HG02981 (cell line): ENCODE measurements at regions not wholly inside any gene's neighbourhood (a gene's known extent, or its start where the extent isn't known, plus 50 kb on each side); places are given as distances from the start of the nearest gene placed in this dataset.
"Not testable (repeated sequence)": the region's sequence is repeated elsewhere in the genome, so short reads cannot be mapped to it uniquely, and the experiment has no call there.

Source experiments
- ATAC-seq: cut with Tn5 transposase; IDR thresholded peaks from one replicate; pipeline ENCODE4 v1.9.1; 2021; ENCODE audit warnings: mild to moderate bottlenecking, moderate library complexity; ENCODE audit not compliant: unreplicated experiment

DNA sequence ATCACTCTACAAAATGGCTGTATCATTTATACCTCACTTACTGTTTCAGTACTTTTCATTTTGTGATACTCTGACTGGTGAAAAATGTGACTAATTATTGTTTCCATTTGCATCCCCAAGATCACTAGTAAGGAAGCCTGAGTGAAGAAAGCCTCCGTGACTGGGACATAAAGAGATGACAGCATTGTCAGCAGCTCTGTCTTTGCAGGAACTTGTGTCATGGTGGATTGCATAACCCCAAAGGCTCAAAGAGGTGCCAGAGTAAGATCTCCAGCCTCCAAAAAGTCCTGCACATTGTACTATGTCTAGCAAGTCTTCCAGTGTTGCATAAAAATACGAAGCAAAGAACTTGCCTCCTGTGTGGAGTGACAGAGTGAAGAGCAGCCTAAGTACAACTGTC, 187.5 kb upstream of the CRIM1 start:
- no peak for ATAC-seq

DNA sequence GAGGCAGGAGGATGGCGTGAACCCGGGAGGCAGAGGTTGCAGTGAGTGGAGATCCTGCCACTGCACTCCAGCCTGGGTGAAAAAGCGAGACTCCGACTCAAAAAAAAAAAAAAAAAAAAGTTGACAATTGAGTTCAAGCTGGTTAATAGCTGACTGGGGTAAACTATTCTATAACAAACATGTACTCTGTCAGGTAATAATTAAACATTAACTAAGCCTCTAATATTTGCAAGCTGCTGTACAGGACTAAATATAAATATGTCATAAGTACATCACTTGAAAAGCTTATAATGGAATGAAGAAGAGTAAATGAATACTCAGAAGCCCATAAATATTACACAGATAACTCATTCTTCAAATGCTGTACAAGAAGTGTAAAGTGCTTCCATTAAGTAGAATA, 190.4 kb upstream of the CRIM1 start:
- ATAC-seq = peak; percentile 66

DNA sequence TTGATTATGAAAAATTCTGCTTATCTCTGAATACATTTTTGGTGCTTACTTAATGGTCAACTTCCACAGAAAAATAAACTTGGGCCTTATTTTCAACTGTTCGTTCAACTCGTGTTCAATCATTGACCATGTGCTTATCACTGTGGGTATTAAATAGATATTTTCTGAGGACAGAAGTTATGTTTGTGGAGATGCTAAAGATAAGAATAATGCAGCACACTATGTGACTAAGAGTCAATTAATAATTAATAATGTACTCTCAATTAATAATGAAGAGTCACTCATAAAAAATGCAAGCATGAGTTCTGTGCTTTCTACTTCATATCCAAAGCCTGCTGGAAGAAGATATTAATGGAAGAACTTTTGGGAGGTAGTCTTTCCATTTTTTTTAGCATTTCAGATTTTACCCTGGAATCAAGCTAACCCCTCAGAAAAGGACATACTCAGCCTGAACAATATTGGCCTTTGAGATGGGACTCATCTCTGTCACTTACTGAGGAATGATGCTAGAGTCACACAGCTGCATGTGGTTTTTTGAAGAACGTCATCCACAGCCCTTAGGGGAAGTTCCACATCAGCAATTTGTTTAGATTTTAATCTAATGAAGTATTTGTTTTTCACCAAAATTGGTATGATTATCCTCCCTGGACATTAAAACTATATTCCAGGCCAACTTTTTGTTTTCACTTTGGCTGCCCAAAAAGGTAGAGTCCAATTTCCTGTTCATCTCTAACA, 191.9 kb upstream of the CRIM1 start:
- ATAC-seq = peak; percentile 75

DNA sequence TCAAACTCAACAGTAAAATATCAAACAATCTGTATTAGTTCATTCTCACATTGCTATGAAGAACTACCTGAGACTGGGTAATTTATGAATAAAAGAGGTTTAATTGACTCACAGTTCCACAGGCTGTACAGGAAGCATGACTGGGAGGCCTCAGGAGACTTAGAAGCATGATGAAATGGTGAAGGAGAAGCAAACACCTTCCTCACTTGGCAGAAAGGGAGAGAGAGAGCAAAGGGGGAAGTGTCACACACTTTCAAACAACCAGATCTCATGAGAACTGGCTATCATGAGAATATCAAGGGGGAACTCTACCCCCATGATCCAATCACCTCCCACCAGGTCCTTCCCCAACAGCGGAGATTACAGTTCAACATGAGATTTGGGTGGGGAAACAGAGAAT, 198.5 kb upstream of the CRIM1 start:
- not testable (repeated sequence) for ATAC-seq

DNA sequence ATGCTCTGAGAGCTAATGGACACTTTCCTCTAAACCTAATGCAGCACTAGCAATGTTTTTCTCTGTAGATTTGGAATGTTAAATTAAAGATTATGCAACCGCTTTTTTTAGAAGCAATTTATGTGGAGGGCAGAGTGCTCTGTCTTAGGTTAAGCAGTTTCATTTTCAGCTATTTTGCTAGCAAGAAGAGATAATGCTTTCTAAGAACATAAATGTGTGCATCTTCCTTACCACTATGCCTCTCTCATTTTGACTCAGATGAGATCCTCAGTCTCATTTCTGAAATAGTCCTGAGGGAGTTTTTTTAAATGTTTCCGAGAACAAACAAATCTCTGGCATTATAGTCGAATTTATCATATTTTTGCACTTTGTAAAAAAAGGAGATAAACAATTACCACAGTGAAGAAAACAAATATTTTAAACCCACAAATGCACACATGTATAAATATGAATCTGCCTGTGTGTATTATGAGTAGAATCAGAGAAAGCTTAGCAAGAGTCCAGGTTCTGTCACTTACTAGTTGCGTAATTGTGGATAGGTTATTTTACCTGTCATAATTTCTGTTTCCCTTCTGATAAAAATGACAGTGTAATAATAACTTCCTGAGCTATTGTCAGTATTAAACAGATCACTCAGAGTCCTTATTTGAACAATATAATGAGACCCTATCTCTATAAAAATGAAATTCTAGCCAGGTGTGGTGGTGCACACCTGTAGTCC, 207.7 kb upstream of the CRIM1 start:
- peak; percentile 92 for ATAC-seq

DNA sequence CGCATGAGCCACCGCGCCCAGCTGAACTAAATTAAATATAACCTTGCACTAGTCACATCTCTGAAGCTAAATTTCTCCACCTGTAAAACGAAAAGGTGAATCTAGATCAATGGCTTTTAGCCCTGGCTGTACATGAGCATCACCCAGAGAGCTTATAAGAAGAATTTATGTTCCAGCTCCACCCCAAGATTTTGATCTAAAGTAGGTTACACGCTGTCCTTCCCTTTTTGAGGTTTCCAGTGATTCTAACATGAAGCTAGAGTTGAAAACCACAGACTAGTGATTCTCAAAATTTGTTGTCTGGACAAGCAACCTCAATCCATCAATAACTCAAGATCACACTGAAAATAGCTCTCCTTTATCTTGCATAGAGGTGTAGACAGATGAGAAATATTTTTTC, 208.8 kb upstream of the CRIM1 start:
- no peak for ATAC-seq

DNA sequence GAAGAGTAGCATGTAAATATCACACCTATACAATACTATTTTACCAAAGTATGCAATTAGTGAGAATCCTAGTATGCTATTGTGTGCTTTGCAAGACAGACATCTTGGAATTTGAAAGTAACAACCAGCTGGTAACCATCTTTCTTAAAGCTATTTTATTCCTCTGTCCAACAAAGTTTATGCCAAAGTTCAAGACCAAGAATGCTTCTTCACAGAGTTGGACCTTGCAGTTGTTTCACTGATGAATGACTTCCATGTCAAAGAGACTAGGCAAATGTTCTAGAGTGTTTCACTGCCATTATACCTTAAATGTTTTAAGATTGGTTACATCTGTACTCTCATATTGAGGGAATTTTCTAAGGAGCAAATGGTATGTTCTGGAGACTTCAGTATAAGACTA, 215.2 kb upstream of the CRIM1 start:
- ATAC-seq = no peak

DNA sequence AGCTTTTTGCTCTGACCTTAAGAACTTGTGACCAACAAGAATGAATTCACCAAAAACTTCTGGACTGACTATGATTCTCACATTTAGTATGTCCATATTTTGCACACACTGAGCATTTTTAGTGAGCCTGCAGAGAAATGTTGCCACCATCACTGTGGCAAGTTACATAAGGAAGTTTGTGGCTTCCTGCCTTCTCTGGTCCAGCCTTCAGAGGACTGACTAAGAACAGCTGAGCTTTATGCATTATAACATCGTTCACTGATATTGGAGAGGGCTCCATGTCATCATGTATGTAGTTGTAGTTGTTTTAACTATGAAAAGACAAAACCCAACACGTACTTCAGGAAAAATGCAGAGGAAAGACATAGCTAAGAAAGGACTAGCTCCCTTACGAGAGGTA, 218.0 kb upstream of the CRIM1 start:
- ATAC-seq = no peak

DNA sequence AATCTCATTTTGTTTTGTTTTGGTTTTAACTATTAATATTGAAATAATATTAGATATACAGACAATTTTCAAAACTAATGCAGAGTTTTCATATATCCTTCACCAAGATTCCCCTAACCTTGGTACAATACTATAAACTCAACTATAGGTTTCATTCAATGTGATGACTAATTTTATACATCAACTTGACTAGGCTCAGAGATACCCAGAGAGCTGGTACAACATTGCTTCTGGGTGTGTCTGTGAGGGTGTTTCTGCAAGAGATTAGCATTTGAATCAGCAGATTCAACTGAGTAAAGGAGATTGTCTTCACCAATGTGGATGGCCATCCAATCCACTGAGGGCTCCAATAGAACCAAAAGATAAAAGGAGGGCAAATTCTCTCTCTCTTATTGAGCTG, 221.3 kb upstream of the CRIM1 start:
- ATAC-seq = no peak

DNA sequence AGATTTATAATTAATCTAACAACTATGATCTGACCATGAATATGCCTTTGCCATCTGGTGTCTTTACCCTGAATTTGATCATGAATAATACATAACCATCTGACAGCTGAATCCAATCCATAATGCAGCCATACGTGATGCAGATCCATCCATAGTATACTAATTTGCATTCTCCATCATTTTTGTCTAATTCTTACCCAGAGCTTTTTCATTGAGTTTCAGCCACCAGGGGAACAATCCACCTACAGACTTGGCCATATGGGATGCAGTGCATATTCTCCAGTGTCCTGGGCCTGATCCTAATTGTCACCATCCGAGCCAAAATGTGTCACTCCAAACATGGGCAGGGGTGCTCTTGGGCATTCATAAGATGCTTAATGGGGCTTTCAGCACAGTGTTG, 227.2 kb upstream of the CRIM1 start:
- ATAC-seq = no peak

DNA sequence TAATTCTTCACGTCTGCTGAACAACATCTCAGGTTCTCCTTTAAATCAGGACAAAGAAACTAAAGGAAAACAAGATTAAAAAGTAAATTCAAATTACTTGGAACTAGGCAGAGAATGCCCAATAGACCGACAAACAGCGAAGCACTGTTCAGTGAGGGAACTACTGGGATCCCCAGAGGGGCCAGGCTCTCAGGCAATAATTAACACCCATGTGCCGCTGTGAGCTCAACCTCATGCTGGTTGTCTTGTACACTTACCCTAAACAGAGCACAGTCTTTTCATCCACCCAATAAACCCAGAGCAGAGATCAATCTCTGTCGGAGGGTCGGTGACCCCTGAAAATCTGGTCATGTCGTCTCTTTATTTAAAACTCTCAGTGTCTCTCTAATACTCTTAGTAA, 229.9 kb upstream of the CRIM1 start:
- ATAC-seq = no peak

DNA sequence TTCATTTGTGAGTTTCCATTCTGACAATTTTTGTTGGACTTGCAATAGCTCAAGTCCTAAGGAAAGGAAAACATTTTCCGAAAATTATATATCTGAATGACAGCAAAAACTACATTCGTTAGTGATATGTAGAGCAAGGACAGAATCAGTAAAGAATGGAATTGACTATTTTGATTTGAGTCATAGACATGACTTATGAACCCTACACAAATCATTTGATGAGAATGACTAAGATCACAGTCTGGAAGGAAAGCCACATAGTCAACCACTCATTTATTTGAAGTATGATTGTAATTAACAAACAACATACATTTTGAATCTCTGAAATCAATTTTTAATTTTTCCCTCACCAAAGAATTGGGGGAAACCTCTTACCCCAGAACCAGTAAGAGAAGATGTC, 231.6 kb upstream of the CRIM1 start:
- no peak for ATAC-seq

DNA sequence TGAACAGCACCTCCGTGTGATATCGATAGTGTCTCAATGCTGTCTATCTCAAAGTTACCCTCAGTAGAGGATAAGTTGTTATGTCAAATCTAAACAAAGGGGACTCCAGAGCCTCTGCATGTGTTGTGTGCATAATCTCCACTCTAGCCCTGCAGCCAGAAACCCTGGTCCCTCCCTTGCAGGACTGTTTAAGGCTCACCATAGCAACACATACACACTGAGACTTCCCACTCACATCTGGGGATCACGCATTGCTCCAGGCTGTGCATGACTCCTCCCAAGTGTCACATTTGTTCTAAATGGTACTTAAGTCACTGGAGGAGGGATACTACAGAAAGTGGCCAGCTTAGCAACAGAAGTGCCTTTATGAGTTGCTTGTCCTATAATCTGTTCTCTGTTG, 258.6 kb upstream of the CRIM1 start:
- no peak for ATAC-seq

DNA sequence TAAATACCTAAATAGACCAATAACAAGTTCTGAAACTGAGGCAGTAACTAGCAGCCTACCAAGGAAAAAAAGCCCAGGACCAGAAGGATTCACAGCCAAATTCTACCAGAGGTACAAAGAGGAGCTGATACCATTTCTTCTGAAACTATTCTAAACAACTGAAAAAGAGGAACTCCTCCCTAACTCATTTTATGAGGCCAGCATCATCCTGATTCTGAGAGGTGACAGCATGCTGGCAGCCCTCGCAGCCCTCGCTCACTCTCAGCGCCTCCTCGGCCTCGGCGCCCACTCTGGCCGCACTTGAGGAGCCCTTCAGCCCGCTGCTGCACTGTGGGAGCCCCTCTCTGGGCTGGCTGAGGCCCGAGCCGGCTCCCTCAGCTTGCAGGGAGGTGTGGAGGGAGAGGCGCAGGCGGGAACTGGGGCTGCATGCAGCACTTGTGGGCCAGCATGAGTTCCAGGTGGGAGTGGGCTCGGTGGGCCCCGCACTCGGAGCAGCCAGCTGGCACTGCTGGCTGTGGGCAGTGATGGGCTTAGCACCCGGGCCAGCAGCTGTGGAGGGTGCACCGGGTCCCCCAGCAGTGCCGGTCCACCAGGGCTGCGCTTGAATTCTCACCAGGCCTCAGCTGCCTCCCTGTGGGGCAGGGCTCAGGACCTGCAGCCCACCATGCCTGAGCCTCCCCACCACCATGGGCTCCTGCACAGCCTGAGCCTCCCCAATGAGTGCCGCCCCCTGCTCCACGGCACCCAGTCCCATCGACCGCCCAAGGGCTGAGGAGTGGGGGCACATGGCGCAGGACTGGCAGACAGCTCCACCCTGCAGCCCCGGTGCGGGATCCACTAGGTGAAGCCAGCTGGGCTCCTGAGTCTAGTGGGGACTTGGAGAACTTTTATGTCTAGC, 263.5 kb upstream of the CRIM1 start:
- ATAC-seq = not testable (repeated sequence)

DNA sequence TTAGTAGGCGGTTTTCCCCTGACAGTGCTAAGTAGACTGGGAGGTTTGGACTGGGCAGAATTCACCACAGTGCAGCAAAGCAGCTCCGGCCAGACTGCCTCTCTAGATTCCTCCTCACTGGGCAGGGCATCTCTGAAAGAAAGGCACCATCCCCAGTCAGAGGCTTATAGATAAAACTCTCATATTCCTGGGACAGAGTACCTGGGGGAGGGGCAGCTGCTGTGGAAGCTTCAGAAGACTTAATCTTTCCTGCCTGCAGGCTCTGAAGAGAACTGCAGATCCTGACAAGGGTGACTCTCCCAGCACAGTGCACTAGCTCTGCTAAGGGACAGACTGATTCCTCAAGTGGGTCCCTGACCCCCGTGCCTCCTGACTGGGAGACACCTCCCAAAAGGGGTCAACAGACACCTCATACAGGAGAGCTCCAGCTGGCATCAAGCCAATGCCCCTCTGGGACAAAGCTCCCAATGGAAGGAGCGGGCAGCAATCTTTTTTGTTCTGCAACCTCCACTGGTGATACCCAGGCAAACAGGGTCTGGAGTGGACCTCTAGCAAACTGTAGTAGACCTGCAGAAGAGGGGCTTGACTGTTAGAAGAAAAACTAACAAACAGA, 266.8 kb upstream of the CRIM1 start:
- ATAC-seq = no peak

DNA sequence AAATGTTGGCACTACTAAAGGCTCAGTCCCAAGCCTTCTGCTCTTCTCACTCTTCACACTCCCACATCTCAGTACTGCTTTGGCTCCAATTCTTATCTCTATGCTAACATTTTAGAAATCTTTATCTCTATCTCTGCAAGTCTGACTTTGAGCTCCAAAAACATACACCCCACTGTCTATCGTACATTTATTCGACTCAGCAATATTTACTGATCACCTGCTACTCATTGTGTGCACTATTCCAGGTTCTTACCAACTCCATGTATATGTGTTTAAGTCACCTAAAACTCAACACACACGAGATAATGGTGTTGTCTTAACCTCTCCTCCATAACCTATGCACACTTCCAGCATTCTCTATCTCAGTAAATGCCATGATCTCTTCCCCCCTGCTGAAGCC, 268.2 kb upstream of the CRIM1 start:
- ATAC-seq = no peak

DNA sequence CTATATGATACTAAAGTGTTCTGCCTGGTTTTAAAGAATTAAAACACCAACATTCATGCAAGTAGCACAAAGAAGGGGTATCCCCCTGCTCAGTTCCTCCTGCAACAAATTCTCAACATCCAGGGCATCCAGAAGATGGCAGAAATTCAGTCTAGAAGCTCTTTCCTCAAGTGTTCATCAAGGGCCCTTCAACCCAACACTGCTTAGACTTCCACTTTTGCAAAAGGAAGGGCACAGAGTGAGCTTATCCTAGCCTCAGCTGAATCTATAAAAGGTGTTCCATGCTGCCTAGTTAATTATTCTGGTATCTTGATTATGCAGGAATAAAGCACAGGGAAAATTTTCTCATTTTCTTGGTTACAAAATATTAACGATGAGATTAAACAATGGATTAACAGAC, 275.8 kb upstream of the CRIM1 start:
- no peak for ATAC-seq

DNA sequence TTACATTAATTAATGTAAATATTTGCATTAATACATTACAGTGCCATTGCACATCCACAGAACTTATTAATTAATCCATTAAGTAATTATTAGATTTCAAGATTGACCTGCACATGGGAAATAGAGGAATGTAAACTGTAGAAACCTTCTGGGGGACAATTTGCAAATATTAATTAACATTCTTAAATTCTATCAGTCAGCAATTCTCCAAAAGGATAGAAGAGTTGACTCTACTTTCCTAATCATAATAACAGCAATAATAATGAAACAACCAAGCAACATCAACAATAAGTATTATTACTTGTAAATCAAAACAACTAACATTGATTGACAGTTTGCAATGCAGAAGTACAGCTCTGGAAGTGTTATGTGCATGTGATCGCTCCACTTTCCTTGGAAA, 281.6 kb upstream of the CRIM1 start:
- ATAC-seq = no peak

DNA sequence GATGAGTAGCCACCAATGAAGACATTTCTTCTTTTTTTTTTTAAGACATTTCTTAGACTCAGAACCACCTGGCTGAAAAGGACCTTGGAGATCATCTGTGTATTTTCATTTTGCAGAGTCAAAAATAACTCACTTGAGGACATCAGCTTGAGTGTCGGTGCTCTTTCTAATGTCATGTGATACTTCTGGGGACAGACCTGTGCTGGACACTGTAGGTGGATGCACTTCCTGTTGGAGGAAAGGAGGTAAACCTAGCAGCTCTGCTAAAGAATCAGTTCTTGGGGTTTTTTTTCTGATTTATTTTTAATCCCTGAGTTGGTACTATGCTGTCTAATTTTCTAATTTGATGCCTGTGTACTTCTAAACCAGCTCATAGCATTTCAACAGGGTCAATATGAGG, 283.9 kb upstream of the CRIM1 start:
- ATAC-seq = no peak

DNA sequence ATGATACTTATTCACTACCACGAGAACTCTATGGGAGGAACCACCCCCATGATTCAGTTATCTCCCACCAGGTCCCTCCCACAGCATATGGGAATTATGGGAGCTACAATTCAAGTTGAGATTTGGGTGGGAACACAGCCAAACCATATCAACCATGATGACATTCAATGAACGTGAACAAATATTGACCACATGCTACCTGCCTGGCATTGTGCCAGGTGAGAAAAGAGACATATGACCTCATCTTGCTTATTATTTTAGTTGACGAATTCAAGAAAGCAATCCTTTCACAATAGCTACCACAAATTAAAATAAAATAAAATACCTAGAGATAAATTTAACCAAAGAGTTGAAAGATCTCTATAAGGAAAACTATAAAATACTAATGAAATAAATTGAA, 286.5 kb upstream of the CRIM1 start:
- ATAC-seq = no peak

DNA sequence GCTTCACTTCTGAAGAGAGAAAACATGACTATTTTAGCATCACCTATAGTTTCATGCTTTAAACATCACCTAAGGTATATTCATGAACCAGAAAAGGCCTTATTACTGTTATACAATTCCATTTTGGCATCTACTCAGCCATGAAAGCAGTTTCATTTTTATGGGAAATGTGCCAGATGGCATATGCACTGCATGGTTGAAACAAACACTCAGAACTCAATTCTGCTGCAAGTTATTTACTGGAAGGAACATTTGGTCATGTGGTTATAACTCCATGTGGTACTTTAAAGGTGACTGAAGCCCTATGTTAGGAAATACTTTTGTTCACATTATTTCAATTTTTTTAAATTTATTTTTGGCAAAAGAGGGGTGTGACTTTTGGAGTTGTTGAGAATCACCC, 287.5 kb upstream of the CRIM1 start:
- no peak for ATAC-seq
